Panc1 (cell line): ENCODE measurements at regions not wholly inside any gene's neighbourhood (a gene's known extent, or its start where the extent isn't known, plus 50 kb on each side); places are given as distances from the start of the nearest gene placed in this dataset.

ENCODE experiments used
- POLR2AphosphoS5 ChIP-seq: IDR thresholded peaks from 2 replicates; pipeline ENCODE4 v1.6.1; 2012; ENCODE audit warnings: mild to moderate bottlenecking, low read depth, low read length, moderate library complexity
- TF ChIP-seq, protein P1 (sequence below): fragments of 450-650 bp; IDR thresholded peaks from 2 replicates; pipeline ENCODE4 v1.5.1; 2017; ENCODE audit warnings: mild to moderate bottlenecking

DNA sequence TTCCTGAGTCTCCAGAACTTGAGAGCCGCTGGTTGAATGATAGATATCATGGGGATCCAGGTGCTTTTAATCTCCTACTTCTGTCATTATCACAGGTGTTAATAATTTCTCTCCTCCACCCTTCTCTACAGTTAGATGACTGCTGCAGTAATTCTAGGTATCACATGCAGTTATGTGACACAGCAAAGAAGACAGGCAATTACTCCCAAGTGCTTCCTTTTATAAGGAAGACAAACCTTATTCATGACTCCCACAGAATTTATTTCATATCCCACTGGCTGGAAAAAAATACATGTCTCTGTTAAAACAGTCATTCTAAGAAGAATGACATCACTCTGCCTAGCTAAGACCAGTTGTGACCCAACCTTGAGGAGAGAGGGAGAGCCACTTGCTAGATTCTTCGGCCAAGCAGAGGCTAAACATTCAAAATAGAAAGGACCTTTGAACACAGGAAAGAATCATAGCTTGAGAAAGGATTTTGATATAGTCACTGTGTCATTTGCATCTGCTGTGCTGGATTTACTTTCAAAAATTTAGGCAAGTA, 500.6 kb downstream of the SI start:
- TF ChIP-seq, protein P1, sequence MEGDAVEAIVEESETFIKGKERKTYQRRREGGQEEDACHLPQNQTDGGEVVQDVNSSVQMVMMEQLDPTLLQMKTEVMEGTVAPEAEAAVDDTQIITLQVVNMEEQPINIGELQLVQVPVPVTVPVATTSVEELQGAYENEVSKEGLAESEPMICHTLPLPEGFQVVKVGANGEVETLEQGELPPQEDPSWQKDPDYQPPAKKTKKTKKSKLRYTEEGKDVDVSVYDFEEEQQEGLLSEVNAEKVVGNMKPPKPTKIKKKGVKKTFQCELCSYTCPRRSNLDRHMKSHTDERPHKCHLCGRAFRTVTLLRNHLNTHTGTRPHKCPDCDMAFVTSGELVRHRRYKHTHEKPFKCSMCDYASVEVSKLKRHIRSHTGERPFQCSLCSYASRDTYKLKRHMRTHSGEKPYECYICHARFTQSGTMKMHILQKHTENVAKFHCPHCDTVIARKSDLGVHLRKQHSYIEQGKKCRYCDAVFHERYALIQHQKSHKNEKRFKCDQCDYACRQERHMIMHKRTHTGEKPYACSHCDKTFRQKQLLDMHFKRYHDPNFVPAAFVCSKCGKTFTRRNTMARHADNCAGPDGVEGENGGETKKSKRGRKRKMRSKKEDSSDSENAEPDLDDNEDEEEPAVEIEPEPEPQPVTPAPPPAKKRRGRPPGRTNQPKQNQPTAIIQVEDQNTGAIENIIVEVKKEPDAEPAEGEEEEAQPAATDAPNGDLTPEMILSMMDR, result no peak
- TF ChIP-seq POLR2AphosphoS5, result no peak
